HG03460 (cell line): ENCODE measurements at regions not wholly inside any gene's neighbourhood (a gene's known extent, or its start where the extent isn't known, plus 50 kb on each side); places are given as distances from the start of the nearest gene placed in this dataset.

Experiments used
- ATAC-seq: cut with Tn5 transposase; IDR thresholded peaks from one replicate; pipeline ENCODE4 v1.9.1; 2021; ENCODE audit not compliant: unreplicated experiment

DNA sequence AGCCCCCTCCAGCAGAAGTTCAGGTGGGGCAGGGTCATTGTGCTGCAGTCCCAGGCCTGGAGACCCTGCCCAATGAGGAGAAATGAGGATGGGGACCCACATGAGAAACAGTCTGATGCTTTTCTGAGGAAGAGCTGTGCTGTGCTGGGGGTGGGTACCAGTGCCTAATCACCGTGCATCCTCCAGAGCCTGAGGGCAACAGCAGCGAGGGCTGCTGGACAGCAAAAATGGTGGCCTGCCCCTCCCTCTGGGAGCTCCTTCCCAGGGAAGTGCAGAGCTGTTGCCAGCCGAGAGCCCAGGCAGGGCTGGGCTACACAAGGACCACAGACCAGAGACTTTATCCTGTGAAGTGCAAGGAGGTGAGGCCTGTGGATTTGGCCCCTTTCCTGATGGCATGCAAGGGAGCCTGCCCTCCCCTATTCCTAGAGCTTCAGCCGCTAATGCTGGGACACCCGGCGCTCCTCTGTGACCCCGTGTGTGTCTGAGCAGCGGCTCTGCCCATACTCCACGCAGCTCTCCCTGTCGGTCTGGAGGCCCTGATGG, 134.8 kb downstream of the DSEL start:
- ATAC-seq, result no peak

GRCh38 chr18:67380867-67381266, 135.7 kb downstream of the DSEL start:
- no peak for ATAC-seq

GRCh38 chr18:67379981-67380380, 136.5 kb downstream of the DSEL start:
- no peak for ATAC-seq

DNA sequence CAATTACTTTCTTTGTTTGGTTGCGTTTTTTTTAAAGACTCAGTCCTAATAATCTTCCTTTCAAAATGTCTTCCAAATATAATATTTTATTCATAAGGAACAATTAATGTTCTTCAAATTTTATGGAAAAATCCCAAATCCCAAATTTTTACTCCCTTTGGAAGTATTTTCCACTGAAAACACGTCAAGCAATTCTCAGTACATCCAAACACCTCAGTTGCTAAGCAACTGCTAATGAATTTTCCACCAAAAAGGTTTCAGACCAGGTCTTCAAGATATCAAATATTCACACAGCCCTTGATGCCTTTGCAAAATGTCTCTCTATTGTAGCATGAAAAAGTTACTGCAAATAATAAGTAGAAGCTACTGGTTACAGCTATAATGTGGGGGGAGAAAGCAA, 140.1 kb downstream of the DSEL start:
- ATAC-seq, result no peak

DNA sequence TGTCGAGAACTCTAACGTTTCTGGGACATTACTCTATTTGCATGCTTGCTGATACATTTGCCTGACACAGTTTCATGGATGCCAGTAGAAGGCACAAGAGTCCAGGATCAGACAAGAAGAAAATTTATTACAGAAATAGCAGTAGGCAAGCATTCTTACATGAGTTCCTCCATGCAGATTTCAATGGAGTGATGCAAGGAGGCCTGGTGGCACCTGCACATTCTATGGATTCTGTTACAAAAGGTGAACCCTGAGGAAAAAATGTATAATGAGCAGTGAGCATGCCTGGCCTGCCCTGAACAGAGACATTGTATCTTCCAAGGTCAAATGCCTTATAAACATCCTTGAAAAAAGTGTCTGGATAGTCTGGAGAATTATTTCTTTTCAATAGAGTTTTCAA, 142.9 kb downstream of the DSEL start:
- no peak for ATAC-seq

GRCh38 chr18:67367540-67367939, 149.0 kb downstream of the DSEL start:
- ATAC-seq, result no peak

DNA sequence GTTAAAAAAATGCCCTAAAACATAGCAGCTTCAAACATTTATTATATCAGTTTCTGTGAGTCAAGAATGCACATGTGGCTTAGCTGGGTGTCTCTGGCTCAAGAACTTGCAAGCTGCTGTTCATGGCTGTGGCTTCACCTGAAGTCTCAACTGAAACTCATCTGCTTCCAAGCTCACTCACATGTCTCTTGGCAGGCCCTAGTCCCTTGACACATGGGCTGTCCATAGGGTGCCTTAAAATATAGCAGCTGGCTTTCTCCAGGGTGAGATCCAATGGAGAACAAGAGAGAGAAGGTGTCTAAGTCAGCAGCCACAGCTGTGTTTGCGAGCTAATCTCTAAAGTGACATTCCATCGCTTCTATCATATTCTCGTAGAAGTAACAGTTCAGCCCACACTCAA, 152.8 kb downstream of the DSEL start:
- no peak for ATAC-seq

DNA sequence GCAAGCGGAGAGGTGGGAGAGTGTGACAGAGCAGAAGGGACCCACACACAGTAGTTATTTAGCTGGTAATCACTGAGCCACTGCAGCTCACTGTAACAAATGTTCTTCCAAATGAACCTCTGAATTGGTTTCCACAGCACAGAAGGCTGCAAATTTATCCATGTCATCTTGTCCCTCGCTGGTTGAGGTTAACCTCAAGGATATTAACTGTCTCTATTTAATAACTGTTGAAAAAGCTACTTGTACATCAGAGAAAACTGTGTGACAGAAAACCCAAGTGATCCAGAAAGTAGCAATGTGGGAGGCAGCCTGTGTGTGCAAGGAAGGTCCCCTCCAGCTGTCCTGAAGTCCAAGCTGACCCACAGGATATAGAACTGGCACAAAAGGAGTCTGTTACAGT, 153.6 kb downstream of the DSEL start:
- ATAC-seq, result no peak

GRCh38 chr18:67359873-67360838, 156.4 kb downstream of the DSEL start:
- ATAC-seq, result peak; percentile 88

GRCh38 chr18:67358947-67359346, 157.6 kb downstream of the DSEL start:
- no peak for ATAC-seq

DNA sequence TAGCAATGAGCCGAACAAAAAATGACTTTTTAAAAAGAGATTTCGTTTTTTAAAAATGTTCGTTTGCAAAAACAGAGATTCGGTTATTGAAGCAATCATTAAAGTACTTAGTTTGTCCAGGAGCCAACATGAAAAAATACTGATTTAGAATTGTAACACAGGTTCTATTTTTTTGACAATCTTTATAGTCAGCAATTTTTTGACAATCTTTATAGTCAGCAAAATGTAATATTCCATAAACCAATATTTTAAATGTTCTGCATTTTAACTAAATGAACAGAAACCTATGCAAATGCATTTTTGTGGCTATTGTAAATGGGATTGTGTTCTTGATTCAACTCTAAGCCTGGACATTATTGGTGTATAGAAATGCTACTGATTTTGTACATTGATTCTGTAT, 161.8 kb downstream of the DSEL start:
- ATAC-seq, result no peak

- no peak for ATAC-seq
These were observed 162.4 kb downstream of the DSEL start for GRCh38 chr18:67354091-67354490.

DNA sequence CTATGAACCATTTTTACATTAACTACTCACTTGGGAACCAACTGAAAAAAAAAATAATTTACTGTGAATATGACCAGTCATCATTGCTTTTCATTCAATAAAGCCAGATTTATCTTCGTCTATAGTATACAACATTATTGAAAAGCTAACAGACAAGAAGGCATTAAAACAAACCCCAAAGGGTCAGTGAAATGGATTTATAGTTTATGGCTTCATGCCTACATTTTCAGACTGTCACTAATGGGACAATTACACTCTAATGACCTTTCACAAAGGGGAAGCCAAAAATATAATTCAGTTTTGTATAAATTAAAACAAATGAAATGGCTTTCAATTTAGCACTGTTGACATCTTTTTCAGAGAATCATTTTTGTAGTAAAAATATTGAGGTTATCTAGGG, 169.1 kb downstream of the DSEL start:
- no peak for ATAC-seq

DNA sequence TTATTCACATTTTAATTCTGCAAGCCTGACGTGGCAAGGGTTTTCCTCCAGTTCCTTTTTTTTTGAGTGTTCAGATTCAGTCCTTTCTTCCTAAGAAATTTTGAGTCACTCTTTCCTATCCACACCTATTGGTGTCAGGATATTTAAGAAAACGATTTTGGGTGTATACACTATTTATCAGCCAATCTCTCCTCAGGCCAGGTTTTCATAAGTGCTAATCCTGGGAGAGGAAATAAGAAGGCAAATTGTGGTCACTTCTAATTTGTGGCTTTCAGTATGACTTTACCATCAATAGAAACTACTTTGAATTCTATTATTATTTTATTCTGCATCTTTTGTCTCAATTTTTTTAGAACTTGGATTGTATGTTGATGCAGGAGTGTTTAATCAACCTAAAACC, 174.4 kb downstream of the DSEL start:
- no peak for ATAC-seq

GRCh38 chr18:67337696-67338095, 178.8 kb downstream of the DSEL start:
- ATAC-seq, result no peak

GRCh38 chr18:67331857-67332256, 184.7 kb downstream of the DSEL start:
- ATAC-seq, result no peak

DNA sequence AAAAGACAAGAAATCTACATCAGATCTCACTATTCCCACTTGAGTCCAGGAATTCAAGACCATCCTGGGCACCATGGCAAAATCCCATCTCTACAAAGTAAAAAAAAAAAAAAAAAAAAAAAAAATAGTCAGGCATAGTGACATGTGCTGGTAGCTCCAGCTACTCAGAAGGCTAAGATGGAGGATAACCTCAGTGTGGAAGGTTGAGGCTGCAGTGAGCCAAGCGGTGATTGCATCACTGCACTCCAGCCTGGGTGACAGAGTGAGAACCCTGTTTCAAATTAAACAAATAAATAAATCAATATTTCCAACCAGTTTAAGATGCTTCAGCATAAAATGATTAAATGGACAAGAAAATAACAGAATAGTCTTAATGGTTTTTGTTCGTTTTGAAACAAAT, 197.4 kb downstream of the DSEL start:
- no peak for ATAC-seq

- ATAC-seq, result no peak
These were observed 197.9 kb downstream of the DSEL start for GRCh38 chr18:67318651-67319050.

DNA sequence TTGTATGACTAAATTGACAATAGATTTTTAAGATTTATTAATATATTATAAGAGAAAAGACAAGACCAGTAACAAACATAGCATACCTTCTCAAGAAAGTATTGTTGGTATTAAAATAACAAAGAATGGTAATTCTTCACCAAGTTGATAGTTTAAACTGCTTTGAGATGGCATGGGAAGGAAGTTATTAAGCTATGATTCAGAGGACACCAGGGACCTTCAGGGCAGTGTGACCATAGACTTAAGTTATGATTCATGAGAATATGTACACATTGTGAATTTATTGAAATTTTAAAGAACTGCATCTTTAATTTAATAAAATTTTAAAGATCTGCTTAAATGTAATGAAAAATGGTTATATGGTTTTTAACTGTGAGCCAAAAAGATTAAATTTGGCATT, 205.7 kb downstream of the DSEL start:
- ATAC-seq, result no peak

DNA sequence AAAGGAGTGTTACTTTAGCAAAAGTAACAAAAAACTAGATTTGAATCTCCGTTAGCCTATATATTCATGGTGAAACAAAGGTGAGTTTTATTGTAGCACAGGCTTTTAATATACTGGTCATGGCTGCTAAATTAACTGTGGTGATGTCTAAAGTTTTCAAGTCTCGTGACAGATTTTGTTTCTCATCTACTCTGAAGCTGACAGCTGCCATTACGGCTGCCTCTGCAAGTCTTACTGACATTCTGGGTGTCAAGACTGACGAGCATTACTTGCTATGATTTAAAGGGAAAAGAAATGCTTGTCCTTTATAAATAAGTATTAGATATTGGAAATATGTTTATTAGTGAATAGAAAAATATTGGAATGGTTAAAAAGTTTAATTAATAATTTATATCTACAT, 207.7 kb downstream of the DSEL start:
- no peak for ATAC-seq

- no peak for ATAC-seq
These were observed 211.1 kb downstream of the DSEL start for GRCh38 chr18:67305466-67305865.

DNA sequence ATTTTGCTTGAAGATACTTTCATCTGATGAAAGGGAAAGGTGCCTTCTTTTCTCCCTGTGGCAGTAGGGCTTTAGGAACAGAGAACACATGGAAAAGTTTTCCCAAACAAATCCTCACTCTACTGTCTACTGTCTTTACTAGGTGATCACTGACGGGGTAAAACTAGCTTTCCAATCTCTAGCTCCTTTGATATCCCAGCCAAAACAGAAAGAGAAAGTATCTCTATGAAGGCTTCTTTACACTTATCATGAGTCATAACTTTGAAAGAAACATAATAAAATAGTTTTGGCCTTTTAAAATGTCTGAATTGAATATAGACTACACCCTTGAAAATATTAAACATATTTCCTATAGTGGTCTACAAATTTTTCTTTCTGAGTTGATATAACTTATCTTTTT, 214.5 kb downstream of the DSEL start:
- no peak for ATAC-seq

- ATAC-seq, result no peak
These were observed 214.9 kb downstream of the DSEL start for GRCh38 chr18:67301592-67301991.
